Epithelial cell of esophagus (primary cell): ENCODE measurements at regions not wholly inside any gene's neighbourhood (a gene's known extent, or its start where the extent isn't known, plus 50 kb on each side); places are given as distances from the start of the nearest gene placed in this dataset.

Experiments used
- DNase-seq: peaks from one replicate; pipeline ENCODE4 v3.0.0; 2010; ENCODE audit warnings: low read depth
- H3K4me3 ChIP-seq: 2 replicates; pipeline ENCODE4 v1.5.1; 2011; ENCODE audit warnings: mild to moderate bottlenecking, low read length, control low read depth
- CTCF ChIP-seq: IDR thresholded peaks from 2 replicates; pipeline ENCODE4 v1.5.1; 2011; ENCODE audit warnings: low read depth, mild to moderate bottlenecking, low read length, control low read depth, inconsistent platforms; ENCODE audit not compliant: insufficient read depth; ENCODE audit errors: missing control alignments

- DNase-seq = no peak
- no peak overlapping the region for H3K4me3 ChIP-seq
- no peak for TF ChIP-seq CTCF
Measured at GRCh38 chr2:45256867-45257641, 247.8 kb upstream of the SIX2 start.

GRCh38 chr2:45256173-45256866 lies 247.1 kb upstream of the SIX2 start:
- no peak for TF ChIP-seq CTCF
- no peak overlapping the region for H3K4me3 ChIP-seq
- no peak for DNase-seq

GRCh38 chr2:45255563-45255962 lies 246.3 kb upstream of the SIX2 start:
- DNase-seq = no peak
- H3K4me3 ChIP-seq = no peak overlapping the region
- no peak for TF ChIP-seq CTCF

GRCh38 chr2:45254025-45254424 lies 244.8 kb upstream of the SIX2 start:
- no peak overlapping the region for H3K4me3 ChIP-seq
- DNase-seq = no peak
- no peak for TF ChIP-seq CTCF

GRCh38 chr2:45253151-45253550 lies 243.9 kb upstream of the SIX2 start:
- no peak for DNase-seq
- no peak for TF ChIP-seq CTCF
- no peak overlapping the region for H3K4me3 ChIP-seq

- DNase-seq = no peak
- no peak for TF ChIP-seq CTCF
- H3K4me3 ChIP-seq = no peak overlapping the region
Measured at GRCh38 chr2:45250176-45250575, 240.9 kb upstream of the SIX2 start.
